CD4-positive, alpha-beta T cell treated with Interferon gamma for 1 hour (primary cell): ENCODE measurements at regions not wholly inside any gene's neighbourhood (a gene's known extent, or its start where the extent isn't known, plus 50 kb on each side); places are given as distances from the start of the nearest gene placed in this dataset.

ENCODE experiments used
- DNase-seq: peaks from one replicate; pipeline ENCODE4 v3.0.0-alpha.2; 2020

DNA sequence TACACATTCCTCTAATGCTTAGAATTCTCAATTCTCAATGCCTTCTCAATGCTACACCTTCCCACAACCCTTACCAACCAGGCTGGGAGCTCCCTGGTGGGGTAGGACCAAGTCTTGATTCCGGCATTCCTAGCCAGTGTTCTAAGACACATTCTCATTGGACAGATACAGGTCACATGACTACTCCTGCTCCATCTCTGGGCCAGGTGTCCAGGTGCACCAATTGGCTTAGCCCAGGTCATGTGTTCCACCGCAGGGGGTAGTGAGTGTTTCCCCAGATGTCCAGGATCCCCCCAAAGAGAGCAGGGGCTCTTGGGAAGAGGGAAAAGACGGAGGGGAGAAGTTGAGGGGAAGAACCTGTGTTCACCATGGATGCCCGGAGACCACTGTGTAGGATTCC is 58.7 kb upstream of the MLN start:
- no peak for DNase-seq

DNA sequence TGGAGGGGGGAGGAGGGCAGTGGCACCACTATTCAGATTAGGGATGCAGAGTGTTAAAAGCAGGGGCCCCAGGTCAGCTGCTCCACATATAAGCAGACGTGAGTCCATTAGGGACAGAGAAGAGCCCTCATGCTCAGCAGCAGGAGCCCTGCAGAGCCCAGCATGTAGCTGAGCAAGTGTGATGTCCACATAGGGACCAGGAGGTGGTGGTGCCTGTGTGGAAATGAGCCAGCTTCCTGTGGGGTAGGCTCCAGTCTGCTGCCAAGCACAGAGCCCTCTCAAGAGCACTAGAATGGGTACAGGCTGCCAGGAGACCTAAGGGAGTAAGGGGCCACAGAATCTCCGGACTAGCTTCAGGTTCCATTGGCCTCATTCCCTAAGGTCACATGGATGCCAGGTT is 57.9 kb upstream of the MLN start:
- no peak for DNase-seq

DNA sequence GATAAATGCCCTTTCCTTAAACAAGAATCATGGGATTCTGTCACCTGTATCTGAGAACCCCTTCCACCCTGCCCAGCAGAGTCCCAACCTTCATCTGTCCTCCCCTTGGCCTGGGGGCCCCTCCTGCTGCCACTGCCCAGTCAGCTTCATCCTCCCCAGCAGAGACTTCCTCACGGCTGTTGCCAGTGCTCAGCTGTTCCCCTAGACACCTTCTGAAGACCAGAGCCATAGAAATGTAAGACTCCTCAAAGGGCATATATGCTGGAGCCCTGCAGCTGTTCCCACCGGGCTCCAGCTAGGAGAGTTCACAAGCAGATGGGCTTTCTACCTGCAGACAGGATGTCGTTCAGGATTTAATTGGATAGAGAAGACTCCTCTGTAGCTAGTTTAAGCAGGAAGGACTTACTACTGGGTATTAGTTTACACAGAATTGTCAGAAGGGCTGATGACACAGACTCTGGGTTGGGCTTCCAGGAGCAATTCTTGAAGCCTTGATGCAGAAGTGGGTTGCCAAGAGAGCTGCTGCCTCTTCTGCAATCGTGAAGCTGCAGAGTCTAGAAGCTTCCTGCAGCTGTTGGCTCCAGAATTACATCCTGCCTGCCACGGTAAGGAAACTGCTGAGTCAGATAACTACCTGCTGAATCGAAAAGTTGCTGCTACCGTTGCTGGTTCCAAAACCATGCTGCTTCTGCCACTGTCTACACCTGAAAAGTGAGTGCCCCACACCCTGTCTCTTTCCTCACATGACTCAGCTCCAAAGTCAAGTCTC is 57.1 kb upstream of the MLN start:
- no peak for DNase-seq

DNA sequence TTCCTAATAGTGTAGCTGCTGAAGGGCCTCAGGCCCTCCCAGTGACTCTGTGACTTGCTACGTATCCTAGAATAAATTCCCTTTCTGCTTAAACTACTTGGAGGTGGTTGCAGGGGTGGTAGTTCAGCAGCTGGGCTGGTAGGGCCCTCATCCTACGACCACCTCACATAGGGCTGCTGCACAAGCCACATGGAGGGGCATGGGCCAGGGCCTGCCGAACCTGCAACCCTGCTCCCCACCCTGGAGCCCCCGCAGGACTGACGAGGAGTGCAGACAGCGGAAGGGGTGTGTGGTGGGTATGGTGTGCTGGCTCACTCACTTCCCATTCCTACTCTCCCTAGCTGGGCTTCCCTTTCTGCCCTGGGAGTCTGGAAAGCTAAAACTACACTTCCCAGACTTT is 56.2 kb upstream of the MLN start:
- DNase-seq, result no peak

DNA sequence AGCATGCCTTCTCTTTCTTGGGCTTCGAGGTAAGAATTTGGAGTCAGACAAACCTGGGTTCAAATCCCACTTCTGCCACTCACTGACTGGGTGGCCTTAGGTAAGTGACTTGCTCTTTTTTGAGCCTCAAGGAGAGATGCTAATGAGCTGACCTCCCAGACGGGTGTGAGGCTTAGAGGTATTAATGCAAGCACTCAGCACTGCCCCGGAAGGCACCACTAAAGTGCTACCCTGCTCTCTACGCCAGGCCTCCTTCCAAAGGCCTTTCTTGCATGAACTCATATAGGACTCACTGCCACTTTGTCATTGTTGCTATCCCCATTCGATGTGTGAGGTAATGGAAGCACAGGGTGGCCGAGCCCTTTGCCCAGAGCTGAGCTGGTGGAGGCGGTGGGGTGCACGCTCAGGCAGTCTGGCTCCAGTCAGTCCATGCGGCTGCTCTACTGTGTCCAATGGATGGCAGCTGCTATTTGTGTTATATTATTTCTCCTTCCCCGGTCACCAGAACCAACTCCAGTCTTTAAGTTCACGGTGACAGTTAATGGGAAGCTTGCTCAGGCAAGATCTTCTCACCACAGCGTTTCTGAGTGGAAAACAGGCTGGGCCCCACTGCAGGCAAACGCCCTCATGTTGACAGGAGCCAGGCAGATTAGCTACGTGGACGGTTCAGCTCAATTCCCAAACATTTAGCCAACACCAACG is 55.2 kb upstream of the MLN start:
- no peak for DNase-seq

DNA sequence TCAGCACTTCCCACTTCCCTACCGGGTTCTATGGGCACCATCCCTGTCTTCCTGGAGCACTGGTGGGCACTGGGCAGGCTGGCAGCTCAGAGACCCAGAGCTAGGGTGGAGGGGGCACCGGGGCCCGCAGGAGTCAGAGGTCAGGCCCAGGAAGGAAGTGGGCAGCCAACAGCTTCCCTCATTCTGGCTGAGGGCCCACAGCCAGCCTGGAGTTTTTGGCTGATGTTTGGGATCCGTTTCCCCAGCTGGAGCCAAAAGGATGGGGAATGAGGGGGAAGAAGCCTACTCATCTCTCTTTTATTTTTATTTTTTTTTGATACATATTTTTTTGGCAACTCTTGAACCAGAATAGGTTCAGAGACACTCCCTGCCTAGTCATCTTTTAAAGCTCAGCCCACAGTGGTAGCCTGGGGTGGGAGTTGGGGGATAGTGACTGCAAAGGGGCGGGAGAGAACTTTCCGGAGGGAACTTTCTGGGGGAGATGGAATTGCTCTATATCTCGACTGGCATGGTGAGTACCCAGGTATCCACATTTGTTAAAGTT is 54.2 kb upstream of the MLN start:
- DNase-seq, result no peak

DNA sequence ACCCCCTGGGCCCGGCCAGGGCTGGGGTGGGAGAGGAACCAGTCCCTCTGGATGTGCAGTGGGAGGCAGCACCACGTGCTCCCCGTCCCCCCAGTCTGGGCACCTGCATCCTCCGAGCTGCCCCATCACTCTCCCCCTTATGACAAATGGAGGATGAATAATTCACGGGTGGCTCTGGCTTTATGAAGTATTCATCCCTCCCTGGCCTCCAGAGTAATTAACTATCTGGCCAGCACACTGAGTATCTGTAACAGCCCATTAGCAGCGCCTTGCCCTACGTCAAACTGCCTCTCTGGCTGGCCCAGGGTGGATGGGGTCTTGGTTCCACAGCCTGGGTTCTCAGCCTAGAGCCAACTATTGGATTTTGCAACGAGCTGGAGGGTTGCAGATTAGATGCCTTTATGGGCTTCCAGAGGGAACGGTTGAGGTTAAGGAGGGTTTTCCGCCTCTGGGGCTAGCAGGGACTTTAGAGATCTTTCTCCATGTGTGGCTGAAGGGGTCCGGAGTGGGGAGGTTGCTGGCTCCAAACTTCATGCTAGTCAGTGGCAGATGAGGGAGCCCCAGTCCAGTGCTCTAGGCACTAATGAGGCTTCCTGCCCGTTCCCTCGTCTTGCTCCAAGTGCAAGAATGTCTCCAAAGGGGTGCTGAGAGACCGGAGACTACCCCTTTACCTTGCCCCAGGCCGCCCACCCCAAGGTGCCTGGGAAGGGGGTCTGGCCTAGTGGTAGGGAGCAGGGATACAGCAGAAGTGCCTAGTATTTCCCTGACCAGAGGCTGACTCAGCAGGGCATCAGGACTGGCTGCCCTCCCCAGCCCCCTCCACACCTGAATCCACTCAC is 53.5 kb upstream of the MLN start:
- DNase-seq, result no peak

DNA sequence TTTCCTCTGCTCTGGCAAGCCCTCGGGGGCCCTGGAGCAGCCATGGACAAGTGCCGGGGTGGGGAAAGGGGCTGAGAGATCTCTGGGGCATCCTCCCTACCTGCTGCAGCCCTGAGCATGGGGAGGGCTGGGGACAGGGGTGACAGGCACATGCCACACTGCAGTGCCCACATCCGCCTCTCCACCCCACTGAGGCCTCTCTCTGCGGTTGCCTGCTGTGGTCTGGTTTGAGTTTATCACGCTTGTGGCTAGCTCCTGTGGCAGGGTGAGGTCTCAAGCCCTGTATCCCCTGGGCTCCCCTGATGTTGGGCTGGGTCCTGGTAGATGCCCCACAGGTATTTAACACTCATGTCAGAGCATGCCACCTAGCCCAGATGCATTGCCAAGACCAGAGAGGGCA is 52.9 kb upstream of the MLN start:
- DNase-seq, result peak; percentile 71

DNA sequence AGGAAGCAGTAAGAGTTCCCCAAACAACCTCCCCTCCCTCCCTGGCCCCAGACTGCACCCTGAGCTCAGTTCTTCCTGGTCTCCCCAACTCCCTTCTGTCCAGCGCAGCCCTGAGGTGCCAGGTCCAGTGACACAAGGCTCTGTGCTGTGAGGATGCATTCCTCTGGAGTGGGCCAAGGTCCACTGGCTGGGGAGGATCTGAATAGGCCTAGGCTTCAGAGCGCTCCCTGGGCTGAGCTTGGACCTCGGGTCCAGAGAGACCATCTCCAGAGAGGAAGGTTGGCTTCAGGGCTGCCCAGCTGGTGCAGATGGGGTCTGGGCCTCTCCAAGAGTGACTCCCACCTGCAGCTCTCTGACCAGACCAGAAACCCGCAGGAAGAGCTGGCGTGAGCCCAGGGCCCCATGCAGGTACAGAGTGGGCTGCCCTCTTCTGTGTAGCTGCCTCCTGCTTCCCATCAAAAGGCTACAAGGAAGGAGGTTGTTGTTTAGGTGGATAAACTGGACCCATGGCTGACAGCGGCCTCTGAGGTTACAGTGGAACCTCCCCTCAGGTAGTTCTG is 52.3 kb upstream of the MLN start:
- no peak for DNase-seq

DNA sequence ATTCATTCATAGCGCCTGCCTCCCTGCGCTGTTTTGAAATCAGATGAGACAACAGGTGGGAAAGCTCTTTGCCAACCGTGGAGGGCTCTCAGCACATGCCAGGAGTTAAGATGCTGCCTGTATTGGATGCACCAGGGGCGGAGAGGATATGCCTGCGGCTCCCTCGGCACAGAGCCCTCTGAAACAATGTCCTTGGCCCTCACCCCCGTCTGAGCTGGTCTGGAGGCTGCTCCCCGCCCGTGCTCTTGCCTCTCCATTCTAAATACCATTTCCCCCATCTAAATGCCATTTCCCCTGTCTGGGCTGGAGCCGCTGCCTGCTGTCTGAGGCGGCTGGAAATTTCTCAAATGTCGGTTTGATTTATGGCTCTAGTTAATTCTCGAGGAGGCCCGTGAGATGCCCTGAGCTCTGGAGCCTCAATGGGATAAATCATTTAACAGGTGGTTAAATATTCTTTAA is 50.8 kb upstream of the MLN start:
- no peak for DNase-seq

DNA sequence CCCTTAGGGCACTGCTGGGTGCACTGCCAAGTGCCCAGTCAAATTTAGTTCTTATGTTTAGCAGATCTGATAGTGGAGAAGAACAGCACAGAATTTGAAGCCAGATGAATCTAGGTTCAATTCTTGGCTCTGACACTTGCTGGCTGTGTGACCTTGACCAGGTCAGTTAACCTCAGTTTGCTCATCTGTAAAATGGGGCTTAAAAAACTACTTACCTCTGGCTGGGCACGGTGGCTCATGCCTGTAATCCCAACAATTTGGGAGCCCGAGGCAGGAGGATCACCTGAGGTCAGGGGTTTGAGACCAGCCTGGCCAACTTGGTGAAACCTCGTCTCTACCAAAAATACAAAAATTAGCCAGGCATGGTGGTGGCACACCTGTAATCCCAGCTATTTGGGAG is 49.9 kb upstream of the MLN start:
- DNase-seq, result no peak
